PC-9 (cell line): ENCODE measurements at regions not wholly inside any gene's neighbourhood (a gene's known extent, or its start where the extent isn't known, plus 50 kb on each side); places are given as distances from the start of the nearest gene placed in this dataset.
A peak's percentile ranks its signal among the peaks of the same experiment; 100 is the strongest.

Source experiments
- BruUV-seq: library from RNA; stranded (reverse); fragments of 400-500 nt; replicated peaks from 2 replicates; lab custom pipeline; 2021; lab: Mats Ljungman, UMichigan
- CTCF ChIA-PET: fragments of 300-600 bp; sonication (Branson Sonifier 250); formaldehyde crosslinking; loops from one replicate; lab custom pipeline; 2022; ENCODE audit warnings: antibody characterized with exemption; lab: Charles Lee
- POLR2A ChIA-PET: fragments of 300-600 bp; sonication (Branson Sonifier 250); formaldehyde crosslinking; loops from one replicate; lab custom pipeline; 2022; ENCODE audit warnings: antibody characterized with exemption; ENCODE audit not compliant: unreplicated experiment; lab: Charles Lee
- DNase-seq, 2 experiments: peaks; one replicate each; pipeline versions ENCODE4 v3.0.0 to v3.0.0-alpha.2; 2015 to 2022; ENCODE audit warnings: mixed read lengths in 1 of 2
- H2AFZ ChIP-seq: fragments of 200-600 bp; sonication (generic); 2 replicates; pipeline ENCODE4 v1.8.1; 2017; ENCODE audit warnings: antibody characterized with exemption
- H3F3A ChIP-seq: fragments of 200-600 bp; sonication (generic); 2 replicates; pipeline ENCODE4 v1.8.1; 2017; ENCODE audit warnings: antibody characterized with exemption, mild to moderate bottlenecking, low read depth; ENCODE audit not compliant: insufficient read depth
- H3K27ac ChIP-seq: fragments of 200-600 bp; sonication (generic); 2 replicates; pipeline ENCODE4 v1.6.1; 2016; ENCODE audit warnings: mixed run types
- H3K27me3 ChIP-seq: fragments of 200-600 bp; sonication (generic); 2 replicates; pipeline ENCODE4 v1.6.1; 2016; ENCODE audit warnings: low read depth, mixed run types; ENCODE audit not compliant: insufficient read depth
- H3K36me3 ChIP-seq: fragments of 200-600 bp; sonication (generic); 2 replicates; pipeline ENCODE4 v1.6.1; 2016; ENCODE audit warnings: low read depth, mixed run types
- H3K4me1 ChIP-seq: fragments of 200-600 bp; sonication (generic); replicated peaks from 2 replicates; pipeline ENCODE4 v1.6.1; 2016; ENCODE audit warnings: mixed run types; ENCODE audit not compliant: insufficient read depth
- H3K4me2 ChIP-seq: fragments of 200-600 bp; sonication (generic); 2 replicates; pipeline ENCODE4 v1.6.1; 2017; ENCODE audit warnings: mixed run types
- H3K4me3 ChIP-seq: fragments of 200-600 bp; sonication (generic); 2 replicates; pipeline ENCODE4 v1.6.1; 2016; ENCODE audit warnings: mixed run types
- H3K79me2 ChIP-seq: fragments of 200-600 bp; sonication (generic); 2 replicates; pipeline ENCODE4 v1.6.1; 2017; ENCODE audit warnings: low read depth, mixed run types
- H3K9me2 ChIP-seq: fragments of 200-600 bp; sonication (generic); 2 replicates; pipeline ENCODE4 v1.8.1; 2017; ENCODE audit warnings: mild to moderate bottlenecking; ENCODE audit not compliant: insufficient read depth
- H3K9me3 ChIP-seq: fragments of 200-600 bp; sonication (generic); 2 replicates; pipeline ENCODE4 v1.8.1; 2016; ENCODE audit warnings: low read depth; ENCODE audit not compliant: insufficient read depth
- H4K20me1 ChIP-seq: fragments of 200-600 bp; sonication (generic); 2 replicates; pipeline ENCODE4 v1.8.1; 2017; ENCODE audit not compliant: insufficient read depth
- CTCF ChIP-seq: fragments of 200-600 bp; sonication (generic); conservative IDR thresholded peaks from 2 replicates; pipeline ENCODE4 v1.6.1; 2017; ENCODE audit warnings: mixed run types, antibody characterized with exemption, mild to moderate bottlenecking, moderate library complexity
- EZH2 ChIP-seq: fragments of 200-600 bp; sonication (generic); IDR thresholded peaks from 2 replicates; pipeline ENCODE4 v1.8.0; 2017; ENCODE audit warnings: antibody characterized with exemption, low read depth
- intact Hi-C: fragments of 100-400 bp; cut with micrococcal nuclease; formaldehyde crosslinking; loops from one replicate; pipeline ENCODE4 v1.10.0; 2022; ENCODE audit not compliant: unreplicated experiment

- no peaks in the 10 kb centered on the region for H3K9me2 ChIP-seq
- intact Hi-C loops = no loop called here
- TF ChIP-seq CTCF = no peak
- no peak for TF ChIP-seq EZH2
- CTCF ChIA-PET = interaction anchor here (2.0 kb wide), 1 partner anchor 404 kb away, joined by 6 read pairs; no protein-coding TSS in a partner anchor
- H3K4me1 ChIP-seq = no peaks in the 10 kb centered on the region
- no peak overlapping the region for H2AFZ ChIP-seq
- H3K27ac ChIP-seq = no peak overlapping the region
- POLR2A ChIA-PET = interaction anchor here (0.7 kb wide), 1 partner anchor 370 kb away, joined by 7 read pairs; the partner anchor contains the start of genes CENPO and PTRHD1
- no peaks in the 10 kb centered on the region for H3K36me3 ChIP-seq
- H3K4me2 ChIP-seq = no peak overlapping the region
- H3F3A ChIP-seq = no peaks in the 10 kb centered on the region
- no peaks in the 10 kb centered on the region for H3K79me2 ChIP-seq
- no peak for DNase-seq
- no peaks in the 10 kb centered on the region for H3K9me3 ChIP-seq
- no peak overlapping the region for H3K4me3 ChIP-seq
- no peaks in the 10 kb centered on the region for H4K20me1 ChIP-seq
- BruUV-seq = no TSS peak
- no peaks in the 10 kb centered on the region for H3K27me3 ChIP-seq
Observed at GRCh38 chr2:24423095-24423494, 62.8 kb upstream of the ITSN2 start.

- Histone ChIP-seq H3F3A (no peaks in the 10 kb centered on the region), H3K36me3 (no peaks in the 10 kb centered on the region), H2AFZ (no peak overlapping the region), H3K27me3 (no peaks in the 10 kb centered on the region), H3K4me1 (no peaks in the 10 kb centered on the region), H3K27ac (no peak overlapping the region), H3K9me2 (no peaks in the 10 kb centered on the region), H4K20me1 (no peaks in the 10 kb centered on the region), H3K4me3 (no peak overlapping the region), H3K4me2 (no peak overlapping the region), H3K9me3 (no peaks in the 10 kb centered on the region), H3K79me2 (no peaks in the 10 kb centered on the region)
- intact Hi-C loops = loop anchor here (1.0 kb wide), 1 partner anchor 406 kb away; no protein-coding TSS in a partner anchor
- CTCF ChIA-PET = interaction anchor here (2.0 kb wide), 1 partner anchor 406 kb away, joined by 6 read pairs; no protein-coding TSS in a partner anchor
- peak in 1 of 2 experiments; percentile 36 for DNase-seq
- peak; percentile 57 for TF ChIP-seq CTCF
- TF ChIP-seq EZH2 = no peak
- POLR2A ChIA-PET = interaction anchor here (0.7 kb wide), 1 partner anchor 202 kb away, joined by 7 read pairs; no protein-coding TSS in a partner anchor
- BruUV-seq = no TSS peak
Observed at GRCh38 chr2:24421668-24422067, 61.3 kb upstream of the ITSN2 start.

DNA sequence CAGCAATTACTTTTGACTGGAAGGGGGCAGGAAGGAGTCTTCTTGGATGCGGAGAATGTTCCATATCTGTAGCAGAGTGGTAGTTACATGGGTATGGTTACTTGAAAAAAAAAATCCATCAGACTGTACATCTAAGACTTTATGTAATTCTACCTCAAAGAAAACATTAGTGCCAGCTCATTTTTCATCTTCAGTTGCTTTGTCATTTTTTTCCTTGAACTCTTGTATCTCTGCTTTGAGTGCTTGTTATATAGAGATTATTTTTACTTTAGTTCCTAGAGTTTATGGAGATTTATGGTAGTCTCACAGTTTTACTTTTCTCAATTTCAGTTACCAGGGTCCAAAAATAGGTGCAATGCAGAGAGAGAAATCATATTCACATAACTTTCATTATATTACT lies 60.0 kb upstream of the ITSN2 start:
- CTCF ChIA-PET = no interaction called here
- no TSS peak for BruUV-seq

More for the DNA sequence above, 60.0 kb upstream of the ITSN2 start:
- H3K27ac ChIP-seq = no peak overlapping the region
- H3K79me2 ChIP-seq = no peaks in the 10 kb centered on the region
- TF ChIP-seq EZH2 = no peak
- TF ChIP-seq CTCF = no peak
- no peak overlapping the region for H2AFZ ChIP-seq
- POLR2A ChIA-PET = no interaction called here
- no peak overlapping the region for H3K4me3 ChIP-seq
- H4K20me1 ChIP-seq = no peaks in the 10 kb centered on the region
- H3K9me3 ChIP-seq = no peaks in the 10 kb centered on the region
- H3K9me2 ChIP-seq = no peaks in the 10 kb centered on the region
- no peak overlapping the region for H3K4me2 ChIP-seq
- DNase-seq = no peak
- H3K36me3 ChIP-seq = no peaks in the 10 kb centered on the region
- no peaks in the 10 kb centered on the region for H3F3A ChIP-seq
- H3K4me1 ChIP-seq = no peaks in the 10 kb centered on the region
- intact Hi-C loops = no loop called here
- no peaks in the 10 kb centered on the region for H3K27me3 ChIP-seq
